H1 (cell line): ENCODE measurements at regions not wholly inside any gene's neighbourhood (a gene's known extent, or its start where the extent isn't known, plus 50 kb on each side); places are given as distances from the start of the nearest gene placed in this dataset.

ENCODE experiments used
- CTCF ChIA-PET: fragments of 300-600 bp; sonication (Branson Sonifier 250); formaldehyde crosslinking; loops from one replicate; lab custom pipeline; 2021; ENCODE audit not compliant: partially characterized antibody; lab: Charles Lee
- POLR2A ChIA-PET: fragments of 300-600 bp; sonication (Branson Sonifier 250); formaldehyde crosslinking; loops from one replicate; lab custom pipeline; 2021; ENCODE audit warnings: inconsistent platforms; ENCODE audit not compliant: partially characterized antibody; lab: Charles Lee
- DNase-seq, 2 experiments: peaks; one replicate each; pipeline versions ENCODE4 v3.0.0 to v3.0.0-alpha.2; 2010 to 2022; ENCODE audit warnings: low spot score in 2 of 2, low read depth in 1 of 2, mixed read lengths in 1 of 2
- FAIRE-seq: peaks from 2 replicates; lab custom pipeline; 2011; peaks lifted over from hg19 to GRCh38; lab: Jason Lieb, UNC
- H2AFZ ChIP-seq: 2 replicates; pipeline ENCODE4 v1.8.1; 2012; ENCODE audit warnings: low read length, inconsistent platforms
- H2AK5ac ChIP-seq: 2 replicates; pipeline ENCODE4 v1.6.1; 2013; ENCODE audit warnings: low read depth, low read length
- H2BK120ac ChIP-seq: replicated peaks from 2 replicates; pipeline ENCODE3; 2013; ENCODE audit warnings: low read depth, low read length, inconsistent platforms
- H2BK12ac ChIP-seq: 2 replicates; pipeline ENCODE4 v1.6.1; 2013; ENCODE audit warnings: low read depth, low read length
- H2BK15ac ChIP-seq: 2 replicates; pipeline ENCODE4 v1.6.1; 2013; ENCODE audit warnings: low read length
- H2BK20ac ChIP-seq: 2 replicates; pipeline ENCODE4 v1.6.1; 2013; ENCODE audit warnings: low read length
- H2BK5ac ChIP-seq: 2 replicates; pipeline ENCODE4 v1.6.1; 2013; ENCODE audit warnings: low read depth, low read length
- H3K14ac ChIP-seq: 2 replicates; pipeline ENCODE4 v1.6.1; 2013; ENCODE audit warnings: inconsistent platforms; ENCODE audit not compliant: insufficient read length
- H3K18ac ChIP-seq: 2 replicates; pipeline ENCODE4 v1.6.1; 2013; ENCODE audit warnings: low read length; ENCODE audit errors: extremely low read depth
- H3K23ac ChIP-seq: 2 replicates; pipeline ENCODE4 v1.6.1; 2013; ENCODE audit warnings: inconsistent platforms; ENCODE audit not compliant: insufficient read length
- H3K23me2 ChIP-seq: 2 replicates; pipeline ENCODE4 v1.6.1; 2013; ENCODE audit warnings: low read depth, low read length
- H3K27ac ChIP-seq: 2 replicates; pipeline ENCODE4 v1.6.1; 2011; ENCODE audit warnings: low read depth, low read length, inconsistent platforms
- H3K27me3 ChIP-seq, 4 experiments: replicated peaks in 1 of 4; 1 replicate in 1 of 4; 2 replicates in 3 of 4; pipeline versions ENCODE4 v1.6.1 to v1.8.1; 2011 to 2013; ENCODE audit warnings: low read length in 3 of 4, mild to moderate bottlenecking in 3 of 4, inconsistent platforms in 2 of 4, mixed read lengths in 2 of 4, moderate library complexity in 1 of 4; ENCODE audit not compliant: control insufficient read depth in 3 of 4, insufficient read depth in 3 of 4; ENCODE audit errors: extremely low read depth in 1 of 4
- H3K36me3 ChIP-seq, 4 experiments: 2 replicates each; pipeline versions ENCODE4 v1.6.1 to v1.8.1; 2011 to 2013; ENCODE audit warnings: mild to moderate bottlenecking in 4 of 4, low read length in 3 of 4, moderate library complexity in 2 of 4, control low read depth in 1 of 4, inconsistent platforms in 1 of 4; ENCODE audit not compliant: insufficient read depth in 4 of 4, control insufficient read depth in 2 of 4
- H3K4ac ChIP-seq: replicated peaks from 2 replicates; pipeline ENCODE3; 2013; ENCODE audit warnings: low read length, low read depth, mixed read lengths, inconsistent platforms; ENCODE audit not compliant: insufficient read length
- H3K4me1 ChIP-seq, 4 experiments: replicated peaks in 1 of 4; 1 replicate in 1 of 4; 2 replicates in 3 of 4; pipeline versions ENCODE4 v1.6.1 to v1.8.1; 2011 to 2013; ENCODE audit warnings: low read length in 3 of 4, inconsistent platforms in 2 of 4, mixed read lengths in 1 of 4; ENCODE audit not compliant: insufficient read depth in 4 of 4, control insufficient read depth in 3 of 4
- H3K4me2 ChIP-seq, 2 experiments: 2 replicates each; pipeline versions ENCODE4 v1.6.1 to v1.8.1; 2011 to 2013; ENCODE audit warnings: low read depth in 2 of 2, low read length in 2 of 2, control low read depth in 1 of 2, inconsistent platforms in 1 of 2, mild to moderate bottlenecking in 1 of 2; ENCODE audit not compliant: insufficient read depth in 1 of 2
- H3K4me3 ChIP-seq, 4 experiments: fragments of 200-600, 300-600 bp in 1 of 4; sonication (generic), shearing (Covaris generic), sonication (Bioruptor Twin) in 1 of 4; 2 replicates each; pipeline versions ENCODE4 v1.5.1 to v1.8.1; 2011 to 2016; ENCODE audit warnings: low read length in 4 of 4, low read depth in 3 of 4, control low read depth in 2 of 4, inconsistent platforms in 2 of 4, mild to moderate bottlenecking in 2 of 4, mixed read lengths in 1 of 4, moderate library complexity in 1 of 4; ENCODE audit not compliant: insufficient read depth in 2 of 4; ENCODE audit errors: extremely low read depth in 1 of 4
- H3K56ac ChIP-seq: replicated peaks from 2 replicates; pipeline ENCODE3; 2013; ENCODE audit warnings: low read depth, mild to moderate bottlenecking, mixed read lengths, low read length, inconsistent platforms; ENCODE audit not compliant: insufficient read length
- H3K79me1 ChIP-seq: 2 replicates; pipeline ENCODE4 v1.6.1; 2013; ENCODE audit warnings: low read depth, low read length, control low read depth
- H3K79me2 ChIP-seq, 2 experiments: 2 replicates each; pipeline versions ENCODE4 v1.6.1 to v1.8.1; 2012 to 2013; ENCODE audit warnings: low read length in 2 of 2, mild to moderate bottlenecking in 2 of 2, inconsistent platforms in 1 of 2; ENCODE audit not compliant: insufficient read depth in 2 of 2, control insufficient read depth in 1 of 2
- H3K9ac ChIP-seq, 4 experiments: replicated peaks in 1 of 4; 1 replicate in 1 of 4; 2 replicates in 3 of 4; pipeline versions ENCODE4 v1.6.1 to v1.8.1; 2011 to 2013; ENCODE audit warnings: low read depth in 3 of 4, low read length in 3 of 4, control low read depth in 2 of 4, mild to moderate bottlenecking in 2 of 4, moderate library complexity in 2 of 4, inconsistent platforms in 1 of 4; ENCODE audit errors: extremely low read depth in 1 of 4
- H3K9me3 ChIP-seq, 2 experiments: 2 replicates each; pipeline versions ENCODE4 v1.6.1 to v1.8.1; 2012 to 2013; ENCODE audit warnings: mild to moderate bottlenecking in 2 of 2, moderate library complexity in 2 of 2, control low read depth in 1 of 2, inconsistent platforms in 1 of 2, low read depth in 1 of 2, low read length in 1 of 2, mixed read lengths in 1 of 2; ENCODE audit not compliant: insufficient read depth in 2 of 2
- H4K20me1 ChIP-seq, 2 experiments: replicated peaks in 1 of 2; 2 replicates each; pipeline versions ENCODE3 to v1.8.1; 2011 to 2013; ENCODE audit warnings: inconsistent platforms in 2 of 2, low read length in 2 of 2, mild to moderate bottlenecking in 1 of 2; ENCODE audit not compliant: insufficient read depth in 2 of 2, control insufficient read depth in 1 of 2
- H4K5ac ChIP-seq: 2 replicates; pipeline ENCODE4 v1.6.1; 2013; ENCODE audit warnings: low read length, low read depth, mixed read lengths, inconsistent platforms; ENCODE audit not compliant: insufficient read length
- H4K8ac ChIP-seq: 2 replicates; pipeline ENCODE4 v1.8.0; 2013; ENCODE audit warnings: mild to moderate bottlenecking, moderate library complexity, low read length, inconsistent platforms; ENCODE audit not compliant: insufficient read depth; ENCODE audit errors: extremely low read depth
- H4K91ac ChIP-seq: replicated peaks from 2 replicates; pipeline ENCODE3; 2013; ENCODE audit warnings: low read length, mixed read lengths, inconsistent platforms; ENCODE audit not compliant: insufficient read length
- FOSL1 ChIP-seq: IDR thresholded peaks from 2 replicates; pipeline ENCODE4 v1.6.1; 2011; ENCODE audit warnings: mild to moderate bottlenecking, low read depth, low read length, moderate library complexity; ENCODE audit not compliant: insufficient read depth
- KDM4A ChIP-seq: IDR thresholded peaks from one replicate; pipeline ENCODE4 v1.7.1; 2012; ENCODE audit warnings: low read depth, mild to moderate bottlenecking, moderate library complexity, low read length, inconsistent platforms; ENCODE audit not compliant: severe bottlenecking
- POU5F1 ChIP-seq: IDR thresholded peaks from 2 replicates; pipeline ENCODE4 v1.6.1; 2011; ENCODE audit warnings: low read depth, mild to moderate bottlenecking, low read length, moderate library complexity
- WGBS, 2 experiments: shearing (Covaris generic) in 1 of 2; methylation state at CpG; one replicate each; pipeline versions ENCODE4 v1.1.6 to v1.1.7; 2013 to 2015; ENCODE audit warnings: low lambda C conversion rate in 2 of 2, mixed read lengths in 2 of 2, inconsistent platforms in 1 of 2, low coverage in 1 of 2, missing lambda C conversion rate in 1 of 2; ENCODE audit not compliant: insufficient replicate concordance in 2 of 2, insufficient coverage in 1 of 2, insufficient read length in 1 of 2; ENCODE audit errors: extremely low coverage in 1 of 2, missing lambda C conversion rate in 1 of 2; 5-methylcytosine and 5-hydroxymethylcytosine counted together
- TF ChIP-seq, protein P1 (sequence below): IDR thresholded peaks from 2 replicates; pipeline ENCODE4 v1.6.1; 2011; ENCODE audit warnings: low read length, improper control_type of control experiment

DNA sequence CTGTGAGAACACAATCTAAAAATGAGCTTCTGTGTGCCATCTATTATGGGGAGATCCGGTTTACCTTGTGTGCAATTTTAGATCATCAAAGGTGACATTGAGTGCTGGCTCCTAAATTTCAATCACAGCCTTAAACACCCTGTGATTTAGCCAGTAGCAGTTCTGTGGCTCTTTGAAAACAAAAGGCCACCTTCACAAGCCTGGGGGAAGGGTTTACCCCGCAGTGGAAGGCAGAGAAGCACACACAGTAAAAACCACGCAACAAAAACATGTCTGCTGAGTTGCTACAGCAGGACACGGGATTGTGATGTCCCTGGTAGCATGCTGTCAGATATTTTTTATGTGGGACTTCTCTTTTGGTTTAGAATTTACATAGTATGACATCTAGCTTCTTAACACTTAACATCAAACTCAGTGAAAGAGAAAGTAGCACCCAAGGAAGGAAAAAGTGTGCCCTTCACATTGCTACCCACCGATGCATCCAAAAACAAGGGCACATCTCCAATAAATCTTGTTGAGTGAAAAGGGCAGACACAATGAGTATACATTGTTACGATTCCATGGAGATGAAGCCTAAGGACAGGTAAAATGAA, 56.1 kb upstream of the RNF152 start:
- H3K14ac ChIP-seq, result no peak overlapping the region
- H2BK12ac ChIP-seq, result no peak overlapping the region
- DNase-seq (no peak), FAIRE-seq (no peak)
- no peak overlapping the region for H2AK5ac ChIP-seq
- WGBS, 2 experiments, result 93% methylated on average over 6 of the region's 6 CpGs; no CpG with 5 or more reads in 1 of the 2 experiments
- no peak overlapping the region for H4K8ac ChIP-seq
- H3K27ac ChIP-seq, result no peak overlapping the region
- ChIA-PET POLR2A (no interaction called here), CTCF (interaction anchor here (0.6 to 2.6 kb wide), 5 partner anchors 9 to 313 kb away, joined by 3 to 7 read pairs (median 3); no protein-coding TSS in a partner anchor)
- no peak overlapping the region for H2BK120ac ChIP-seq
- H3K4me2 ChIP-seq, result no peak overlapping the region
- no peaks in the 10 kb centered on the region for H4K20me1 ChIP-seq
- H2BK20ac ChIP-seq, result no peak overlapping the region
- H3K4ac ChIP-seq, result no peak overlapping the region
- no peaks in the 10 kb centered on the region for H3K79me2 ChIP-seq
- H2BK5ac ChIP-seq, result no peak overlapping the region
- no peaks in the 10 kb centered on the region for H3K36me3 ChIP-seq
- H3K9ac ChIP-seq, result no peak overlapping the region
- no peak overlapping the region for H2BK15ac ChIP-seq
- no peaks in the 10 kb centered on the region for H3K9me3 ChIP-seq
- H3K79me1 ChIP-seq, result no peaks in the 10 kb centered on the region
- no peaks in the 10 kb centered on the region for H3K23me2 ChIP-seq
- H4K5ac ChIP-seq, result no peak overlapping the region
- H3K4me1 ChIP-seq, result peaks cover 0 to 7% (median 6%) of the 10 kb centered on the region in 4 experiments; a peak in 3 of 7 replicates
- TF ChIP-seq, protein P1, sequence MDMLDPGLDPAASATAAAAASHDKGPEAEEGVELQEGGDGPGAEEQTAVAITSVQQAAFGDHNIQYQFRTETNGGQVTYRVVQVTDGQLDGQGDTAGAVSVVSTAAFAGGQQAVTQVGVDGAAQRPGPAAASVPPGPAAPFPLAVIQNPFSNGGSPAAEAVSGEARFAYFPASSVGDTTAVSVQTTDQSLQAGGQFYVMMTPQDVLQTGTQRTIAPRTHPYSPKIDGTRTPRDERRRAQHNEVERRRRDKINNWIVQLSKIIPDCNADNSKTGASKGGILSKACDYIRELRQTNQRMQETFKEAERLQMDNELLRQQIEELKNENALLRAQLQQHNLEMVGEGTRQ, result no peak
- TF ChIP-seq KDM4A, result no peak
- TF ChIP-seq POU5F1, result no peak
- no peak for TF ChIP-seq FOSL1
- H2AFZ ChIP-seq, result no peak overlapping the region
- no peak overlapping the region for H3K4me3 ChIP-seq
- no peak overlapping the region for H3K56ac ChIP-seq
- no peak overlapping the region for H3K18ac ChIP-seq
- no peak overlapping the region for H4K91ac ChIP-seq
- H3K27me3 ChIP-seq, result no peaks in the 10 kb centered on the region
- H3K23ac ChIP-seq, result no peak overlapping the region
